HEK293 (cell line): ENCODE measurements at regions not wholly inside any gene's neighbourhood (a gene's known extent, or its start where the extent isn't known, plus 50 kb on each side); places are given as distances from the start of the nearest gene placed in this dataset.
A peak's percentile ranks its signal among the peaks of the same experiment; 100 is the strongest.

Experiments used
- CTCF ChIP-seq: fragments of 450-650 bp; formaldehyde crosslinking; IDR thresholded peaks from 2 replicates; pipeline ENCODE4 v1.5.1; 2016; ENCODE audit warnings: missing biosample characterization, missing genetic modification characterization
- WT1 ChIP-seq: fragments of 450-650 bp; formaldehyde crosslinking; IDR thresholded peaks from 2 replicates; pipeline ENCODE4 v1.5.1; 2016; ENCODE audit warnings: missing biosample characterization, missing genetic modification characterization
- YY1 ChIP-seq: fragments of 450-650 bp; formaldehyde crosslinking; IDR thresholded peaks from 2 replicates; pipeline ENCODE4 v1.5.1; 2018; ENCODE audit warnings: missing biosample characterization, missing genetic modification characterization
- ZNF146 ChIP-seq: fragments of 450-650 bp; formaldehyde crosslinking; IDR thresholded peaks from 2 replicates; pipeline ENCODE4 v1.5.1; 2016; ENCODE audit warnings: missing biosample characterization, missing genetic modification characterization
- ZNF24 ChIP-seq: fragments of 450-650 bp; formaldehyde crosslinking; IDR thresholded peaks from 2 replicates; pipeline ENCODE4 v1.5.1; 2016; ENCODE audit warnings: missing biosample characterization, missing genetic modification characterization
- ZNF658 ChIP-seq: fragments of 450-650 bp; formaldehyde crosslinking; IDR thresholded peaks from 2 replicates; pipeline ENCODE4; 2016; ENCODE audit warnings: missing biosample characterization, missing genetic modification characterization
- ZNF670 ChIP-seq: fragments of 450-650 bp; formaldehyde crosslinking; IDR thresholded peaks from 2 replicates; pipeline ENCODE4 v1.5.1; 2016; ENCODE audit warnings: missing biosample characterization, missing genetic modification characterization, low read depth
- ZNF747 ChIP-seq: fragments of 450-650 bp; formaldehyde crosslinking; IDR thresholded peaks from 2 replicates; pipeline ENCODE4 v1.5.1; 2016; ENCODE audit warnings: missing biosample characterization, missing genetic modification characterization

- TF ChIP-seq ZNF24 (tag by site-specific recombination) (no peak), ZNF146 (tag by site-specific recombination) (no peak), ZNF670 (tag by site-specific recombination) (no peak), CTCF (peak; percentile 77), WT1 (tag by site-specific recombination) (no peak), ZNF747 (no peak), ZNF658 (tag by site-specific recombination) (no peak), YY1 (tag by site-specific recombination) (no peak)
Measured at GRCh38 chr4:123564758-123565346, 168.3 kb downstream of the SPRY1 start.
